Neural progenitor cell (in vitro differentiated cells): ENCODE measurements at regions not wholly inside any gene's neighbourhood (a gene's known extent, or its start where the extent isn't known, plus 50 kb on each side); places are given as distances from the start of the nearest gene placed in this dataset.

Experiments used
- DNase-seq: peaks from one replicate; pipeline ENCODE4 v3.0.0-alpha.2; 2016; ENCODE audit warnings: low spot score
- H2AFZ ChIP-seq: fragments of 200-600 bp; sonication (generic); replicated peaks from 2 replicates; pipeline ENCODE4 v1.6.1; 2016; ENCODE audit warnings: antibody characterized with exemption
- H3F3A ChIP-seq: fragments of 200-600 bp; sonication (generic); 2 replicates; pipeline ENCODE4 v1.6.1; 2016; ENCODE audit warnings: antibody characterized with exemption, low read depth
- H3K27ac ChIP-seq: fragments of 200-600 bp; sonication (generic); 2 replicates; pipeline ENCODE4 v1.5.1; 2016; ENCODE audit warnings: mild to moderate bottlenecking
- H3K27me3 ChIP-seq: fragments of 200-600 bp; sonication (generic); 2 replicates; pipeline ENCODE4 v1.6.1; 2016; ENCODE audit warnings: mild to moderate bottlenecking, moderate library complexity
- H3K36me3 ChIP-seq: fragments of 200-600 bp; sonication (generic); 2 replicates; pipeline ENCODE4 v1.5.1; 2016
- H3K4me1 ChIP-seq: fragments of 200-600 bp; sonication (generic); 2 replicates; pipeline ENCODE4 v1.6.1; 2016; ENCODE audit warnings: mixed run types
- H3K4me2 ChIP-seq: fragments of 200-600 bp; sonication (generic); 2 replicates; pipeline ENCODE4 v1.6.1; 2016
- H3K4me3 ChIP-seq: fragments of 200-600 bp; sonication (generic); 2 replicates; pipeline ENCODE4 v1.5.1; 2016
- H3K79me2 ChIP-seq: fragments of 200-600 bp; sonication (generic); 2 replicates; pipeline ENCODE4 v1.6.1; 2016; ENCODE audit warnings: low read depth
- H3K9ac ChIP-seq: fragments of 200-600 bp; sonication (generic); 2 replicates; pipeline ENCODE4 v1.6.1; 2016
- H3K9me3 ChIP-seq: fragments of 200-600 bp; sonication (generic); 2 replicates; pipeline ENCODE4 v1.5.1; 2016; ENCODE audit warnings: low read depth
- H4K20me1 ChIP-seq: fragments of 200-600 bp; sonication (generic); 2 replicates; pipeline ENCODE4 v1.6.1; 2016; ENCODE audit warnings: low read depth
- H3K27ac Mint-ChIP-seq: 3 replicates; pipeline ENCODE4 v1.8.0; 2021; ENCODE audit warnings: mixed read lengths
- H3K27me3 Mint-ChIP-seq: 2 replicates; pipeline ENCODE4 v1.8.0; 2022; ENCODE audit warnings: low read depth, mild to moderate bottlenecking, inconsistent platforms, moderate library complexity, mixed read lengths; ENCODE audit not compliant: insufficient read depth
- H3K36me3 Mint-ChIP-seq: 3 replicates; pipeline ENCODE4 v1.8.0; 2021; ENCODE audit warnings: mixed read lengths
- H3K4me1 Mint-ChIP-seq: 3 replicates; pipeline ENCODE4 v1.8.0; 2021; ENCODE audit warnings: mixed read lengths
- H3K4me3 Mint-ChIP-seq: 3 replicates; pipeline ENCODE4 v1.8.0; 2021; ENCODE audit warnings: mild to moderate bottlenecking, moderate library complexity, mixed read lengths
- H3K9me3 Mint-ChIP-seq: 3 replicates; pipeline ENCODE4 v1.8.0; 2020; ENCODE audit warnings: mixed read lengths
- CTCF ChIP-seq: fragments of 200-600 bp; sonication (generic); IDR thresholded peaks from 2 replicates; pipeline ENCODE4 v1.5.1; 2017; ENCODE audit warnings: antibody characterized with exemption, mild to moderate bottlenecking
- EZH2 ChIP-seq: fragments of 200-600 bp; sonication (generic); IDR thresholded peaks from 2 replicates; pipeline ENCODE4 v1.6.1; 2017; ENCODE audit warnings: antibody characterized with exemption, mild to moderate bottlenecking, moderate library complexity
- EZH2phosphoT487 ChIP-seq: fragments of 200-600 bp; sonication (generic); IDR thresholded peaks from 2 replicates; pipeline ENCODE4 v1.6.1; 2017; ENCODE audit warnings: antibody characterized with exemption

- H3K36me3 ChIP-seq, result no peaks in the 10 kb centered on the region
- Mint-ChIP-seq H3K9me3 (no peaks in the 10 kb centered on the region), H3K36me3 (no peaks in the 10 kb centered on the region), H3K4me3 (no peak overlapping the region), H3K27me3 (no peaks in the 10 kb centered on the region), H3K4me1 (no peaks in the 10 kb centered on the region), H3K27ac (no peak overlapping the region)
- no peaks in the 10 kb centered on the region for H3K9me3 ChIP-seq
- H3K4me2 ChIP-seq, result peak overlapping the region; percentile 14
- DNase-seq, result peak; percentile 65
- no peak overlapping the region for H2AFZ ChIP-seq
- H3F3A ChIP-seq, result no peaks in the 10 kb centered on the region
- H3K4me1 ChIP-seq, result peaks cover 16% of the 10 kb centered on the region
- peak overlapping the region; percentile 2 for H3K27ac ChIP-seq
- TF ChIP-seq EZH2phosphoT487 (no peak), CTCF (no peak), EZH2 (no peak)
- no peak overlapping the region for H3K9ac ChIP-seq
- H3K79me2 ChIP-seq, result no peaks in the 10 kb centered on the region
- H3K27me3 ChIP-seq, result no peaks in the 10 kb centered on the region
- H4K20me1 ChIP-seq, result no peaks in the 10 kb centered on the region
- H3K4me3 ChIP-seq, result no peak overlapping the region
These were observed 194.1 kb upstream of the HNMT start for GRCh38 chr2:137770166-137770565.

GRCh38 chr2:137771064-137771463, 193.2 kb upstream of the HNMT start:
- no peaks in the 10 kb centered on the region for H3K36me3 Mint-ChIP-seq
- DNase-seq, result no peak
- Histone ChIP-seq H3K9ac (no peak overlapping the region), H2AFZ (no peak overlapping the region), H3K27ac (no peak overlapping the region), H3K9me3 (no peaks in the 10 kb centered on the region), H3K4me1 (peaks cover 20% of the 10 kb centered on the region), H3K79me2 (no peaks in the 10 kb centered on the region), H3K36me3 (no peaks in the 10 kb centered on the region), H3K4me3 (no peak overlapping the region), H3F3A (no peaks in the 10 kb centered on the region), H3K4me2 (no peak overlapping the region), H3K27me3 (no peaks in the 10 kb centered on the region), H4K20me1 (no peaks in the 10 kb centered on the region)
- H3K27ac Mint-ChIP-seq, result no peak overlapping the region
- no peaks in the 10 kb centered on the region for H3K9me3 Mint-ChIP-seq
- no peak for TF ChIP-seq EZH2
- TF ChIP-seq EZH2phosphoT487, result no peak
- TF ChIP-seq CTCF, result no peak
- no peak overlapping the region for H3K4me3 Mint-ChIP-seq
- no peaks in the 10 kb centered on the region for H3K27me3 Mint-ChIP-seq
- peaks cover 6% of the 10 kb centered on the region for H3K4me1 Mint-ChIP-seq

GRCh38 chr2:137772451-137772850, 191.8 kb upstream of the HNMT start:
- H3K79me2 ChIP-seq, result no peaks in the 10 kb centered on the region
- no peak overlapping the region for H3K4me2 ChIP-seq
- no peaks in the 10 kb centered on the region for H3K36me3 Mint-ChIP-seq
- H2AFZ ChIP-seq, result peak overlapping the region; percentile 40
- H3K27me3 Mint-ChIP-seq, result peaks cover 2% of the 10 kb centered on the region
- no peaks in the 10 kb centered on the region for H3K27me3 ChIP-seq
- no peak for TF ChIP-seq EZH2
- no peak for DNase-seq
- H3K27ac Mint-ChIP-seq, result no peak overlapping the region
- no peaks in the 10 kb centered on the region for H4K20me1 ChIP-seq
- H3K36me3 ChIP-seq, result no peaks in the 10 kb centered on the region
- peaks cover 22% of the 10 kb centered on the region for H3K4me1 ChIP-seq
- no peak overlapping the region for H3K9ac ChIP-seq
- no peaks in the 10 kb centered on the region for H3F3A ChIP-seq
- no peaks in the 10 kb centered on the region for H3K9me3 ChIP-seq
- no peaks in the 10 kb centered on the region for H3K9me3 Mint-ChIP-seq
- no peak overlapping the region for H3K4me3 ChIP-seq
- peaks cover 8% of the 10 kb centered on the region for H3K4me1 Mint-ChIP-seq
- H3K4me3 Mint-ChIP-seq, result no peak overlapping the region
- no peak overlapping the region for H3K27ac ChIP-seq

- Histone ChIP-seq H2AFZ (no peak overlapping the region), H3K4me3 (no peak overlapping the region), H3K4me2 (peak overlapping the region; percentile 3), H3K36me3 (no peaks in the 10 kb centered on the region), H3K9me3 (no peaks in the 10 kb centered on the region), H3K79me2 (no peaks in the 10 kb centered on the region), H3F3A (no peaks in the 10 kb centered on the region), H3K9ac (no peak overlapping the region), H3K27ac (peak overlapping the region; percentile 8), H4K20me1 (no peaks in the 10 kb centered on the region), H3K4me1 (peaks cover 10% of the 10 kb centered on the region), H3K27me3 (no peaks in the 10 kb centered on the region)
- H3K27ac Mint-ChIP-seq, result no peak overlapping the region
- TF ChIP-seq EZH2phosphoT487 (no peak), CTCF (no peak), EZH2 (no peak)
- DNase-seq, result no peak
- peaks cover 2% of the 10 kb centered on the region for H3K27me3 Mint-ChIP-seq
- peaks cover 8% of the 10 kb centered on the region for H3K4me1 Mint-ChIP-seq
- no peak overlapping the region for H3K4me3 Mint-ChIP-seq
- no peaks in the 10 kb centered on the region for H3K36me3 Mint-ChIP-seq
- no peaks in the 10 kb centered on the region for H3K9me3 Mint-ChIP-seq
These were observed 188.7 kb upstream of the HNMT start for GRCh38 chr2:137775529-137775928.
